ENCODE measurements at regions not wholly inside any gene's neighbourhood (a gene's known extent, or its start where the extent isn't known, plus 50 kb on each side); places are given as distances from the start of the nearest gene placed in this dataset.

- FAIRE-seq (peak; percentile 4), DNase-seq (ENCODE audit: low read depth, low spot score) (no peak)
- Histone ChIP-seq H3K4me2 (ENCODE audit: insufficient read depth, low read length) (peak overlapping the region; percentile 18), H3K36me3 (ENCODE audit: control insufficient read depth in 2 of 2, extremely low read depth in 1 of 2, insufficient read depth in 2 of 2, low read length in 2 of 2) (no peaks in the 10 kb centered on the region), H2AFZ (ENCODE audit: low read depth, low read length) (no peak overlapping the region), H4K20me1 (replicated peaks; ENCODE audit: control insufficient read depth, extremely low read depth, insufficient read depth, low read length) (no peaks in the 10 kb centered on the region), H3K4me3 (replicated peaks in 1 of 3; ENCODE audit: insufficient read depth in 1 of 3, low read depth in 1 of 3, low read length in 3 of 3) (no peak overlapping the region), H3K9me1 (replicated peaks; ENCODE audit: control insufficient read depth, extremely low read depth, insufficient read depth, low read length) (no peaks in the 10 kb centered on the region), H3K9ac (replicated peaks; ENCODE audit: extremely low read depth, insufficient read depth, low read length) (peak overlapping the region; percentile 44), H3K27ac (ENCODE audit: insufficient read depth, low read depth, low read length) (peak overlapping the region; percentile 91), H3K27me3 (ENCODE audit: control insufficient read depth in 2 of 2, insufficient read depth in 2 of 2, low read length in 2 of 2) (no peaks in the 10 kb centered on the region), H3K79me2 (ENCODE audit: control insufficient read depth, insufficient read depth, low read length) (no peaks in the 10 kb centered on the region), H3K9me3 (replicated peaks; ENCODE audit: control insufficient read depth, insufficient read depth, low read length) (no peaks in the 10 kb centered on the region), H3K4me1 (ENCODE audit: control insufficient read depth, extremely low read depth, insufficient read depth, low read length) (peaks cover 42% of the 10 kb centered on the region)
- dilution Hi-C loops (cut with MboI; ENCODE audit: extremely low pct_ligation_motif_present, low sequenced_read_pairs) (no loop called here), intact Hi-C loops (cut with micrococcal nuclease) (loop anchor here (1.0 to 10.0 kb wide), 2 partner anchors 442 to 1369 kb away; partner anchors contain the start of gene MID1IP1)
- TF ChIP-seq POLR2AphosphoS5 (IDR thresholded peaks at IDR 0.05; ENCODE audit: insufficient read depth, low read depth, low read length) (no peak), POLR2A (IDR thresholded peaks at IDR 0.05; ENCODE audit: low read depth, low read length) (no peak), GATA2 (IDR thresholded peaks at IDR 0.05; ENCODE audit: insufficient read depth, insufficient read length, low read depth, low read length) (no peak), EZH2 (IDR thresholded peaks at IDR 0.05; ENCODE audit: borderline replicate concordance, low read depth, low read length, severe bottlenecking) (no peak), MAX (IDR thresholded peaks at IDR 0.05; ENCODE audit: insufficient read depth, insufficient read length) (no peak), JUN (IDR thresholded peaks at IDR 0.05; ENCODE audit: borderline replicate concordance, insufficient read depth, insufficient read length, low read depth) (no peak)
- ChIA-PET CTCF (no interaction called here), POLR2A (no interaction called here)
- TSS peak; percentile 17 for BruUV-seq (replicated peaks)
These were observed 75.6 kb upstream of the BCOR start for GRCh38 chrX:40173143-40174000.

All from endothelial cell of umbilical vein (primary cell).